A549 (cell line): ENCODE measurements at regions not wholly inside any gene's neighbourhood (a gene's known extent, or its start where the extent isn't known, plus 50 kb on each side); places are given as distances from the start of the nearest gene placed in this dataset.

Experiments
- ATAC-seq, 2 experiments: fragments of 200-7000 bp in 1 of 2; fragments of >200 bp in 1 of 2; cut with Nextera tagmentation in 1 of 2; cut with Tn5 transposase in 1 of 2; 3 replicates each; pipeline versions ENCODE4 v1.8.0 to v1.9.1; 2018 to 2020; ENCODE audit warnings: mild to moderate bottlenecking in 1 of 2, moderate library complexity in 1 of 2
- CTCF ChIA-PET: fragments of 300-600 bp; sonication (Branson Sonifier 250); formaldehyde crosslinking; extraction: SDS; loops from one replicate; lab custom pipeline; 2021; ENCODE audit warnings: antibody characterized with exemption, inconsistent platforms; lab: Yijun Ruan, JAX
- POLR2A ChIA-PET: fragments of 350-600 bp; formaldehyde crosslinking; extraction: SDS; loops from one replicate; lab custom pipeline; 2021; ENCODE audit warnings: antibody characterized with exemption, inconsistent platforms; lab: Yijun Ruan, JAX
- DNase-seq, 2 experiments: peaks; one replicate each; pipeline versions ENCODE4 v3.0.0 to v3.0.0-alpha.2; 2011 to 2016; ENCODE audit warnings: low read depth in 1 of 2, low spot score in 1 of 2
- FAIRE-seq: peaks from 2 replicates; lab custom pipeline; 2011; peaks lifted over from hg19 to GRCh38; lab: Jason Lieb, UNC
- H3K27ac ChIP-seq, 2 experiments: fragments of >200 bp; sonication (Bioruptor Twin); formaldehyde crosslinking; 3 replicates each; pipeline ENCODE4 v1.5.1; 2016 to 2017
- H3K4me1 ChIP-seq: fragments of >200 bp; sonication (Bioruptor Twin); formaldehyde crosslinking; 3 replicates; pipeline ENCODE4 v1.6.1; 2016
- H3K4me2 ChIP-seq: fragments of >200 bp; sonication (Bioruptor Twin); formaldehyde crosslinking; 3 replicates; pipeline ENCODE4 v1.6.1; 2016
- H3K4me3 ChIP-seq: fragments of >200 bp; sonication (Bioruptor Twin); formaldehyde crosslinking; 3 replicates; pipeline ENCODE4 v1.5.1; 2016
- H3K9me3 ChIP-seq: fragments of >200 bp; sonication (Bioruptor Twin); formaldehyde crosslinking; 3 replicates; pipeline ENCODE4 v1.6.1; 2016
- CBX2 ChIP-seq: fragments of 200-600 bp; sonication (generic); IDR thresholded peaks from 2 replicates; pipeline ENCODE4 v1.6.1; 2016; ENCODE audit warnings: low read depth, mild to moderate bottlenecking, borderline replicate concordance
- CBX8 ChIP-seq: fragments of 200-600 bp; sonication (generic); IDR thresholded peaks from 2 replicates; pipeline ENCODE4 v1.6.1; 2016
- CEBPB ChIP-seq, 2 experiments: fragments of >200 bp in 1 of 2; sonication (Bioruptor Twin) in 1 of 2; formaldehyde crosslinking in 1 of 2; IDR thresholded peaks; 2 replicates each; pipeline ENCODE4 v1.6.1; 2012 to 2016
- CHD4 ChIP-seq: fragments of 200-600 bp; sonication (generic); IDR thresholded peaks from 2 replicates; pipeline ENCODE4 v1.6.1; 2016; ENCODE audit warnings: antibody characterized with exemption, mild to moderate bottlenecking, borderline replicate concordance
- EHF ChIP-seq: fragments of 250-450 bp; sonication (Bioruptor Pico); IDR thresholded peaks from 2 replicates; pipeline ENCODE4 v1.5.0; 2020; ENCODE audit warnings: mild to moderate bottlenecking
- FOSL2 ChIP-seq, 2 experiments: fragments of 450-650 bp in 1 of 2; fragments of >200 bp in 1 of 2; sonication (Bioruptor Twin) in 1 of 2; formaldehyde crosslinking; IDR thresholded peaks; 2 replicates each; pipeline versions ENCODE4 v1.5.0 to v1.6.1; 2016 to 2020; ENCODE audit warnings: mild to moderate bottlenecking in 1 of 2, moderate library complexity in 1 of 2
- HMGXB4 ChIP-seq: fragments of 250-450 bp; sonication (Bioruptor Pico); IDR thresholded peaks from 2 replicates; pipeline ENCODE4 v1.5.0; 2021; ENCODE audit warnings: mild to moderate bottlenecking, moderate library complexity, borderline replicate concordance
- HOXA7 ChIP-seq: fragments of 250-450 bp; sonication (Bioruptor Pico); IDR thresholded peaks from 2 replicates; pipeline ENCODE4 v1.5.0; 2020; ENCODE audit warnings: mild to moderate bottlenecking, moderate library complexity
- HOXB5 ChIP-seq: fragments of 250-450 bp; sonication (Bioruptor Pico); IDR thresholded peaks from 2 replicates; pipeline ENCODE4 v1.5.0; 2020; ENCODE audit warnings: mild to moderate bottlenecking, moderate library complexity
- JUN ChIP-seq, 2 experiments: fragments of >200 bp; sonication (Bioruptor Twin); formaldehyde crosslinking; IDR thresholded peaks; 2 replicates in 1 of 2; 3 replicates in 1 of 2; pipeline ENCODE4 v1.6.1; 2016 to 2017
- KDM5A ChIP-seq: fragments of 200-600 bp; sonication (generic); IDR thresholded peaks from 2 replicates; pipeline ENCODE4 v1.6.1; 2016; ENCODE audit warnings: antibody characterized with exemption, mild to moderate bottlenecking
- RARB ChIP-seq: fragments of 250-450 bp; sonication (Bioruptor Pico); IDR thresholded peaks from 2 replicates; pipeline ENCODE4 v1.8.0; 2021; ENCODE audit warnings: mild to moderate bottlenecking, moderate library complexity
- RNF2 ChIP-seq: fragments of 200-600 bp; sonication (generic); IDR thresholded peaks from 2 replicates; pipeline ENCODE4 v1.6.1; 2016; ENCODE audit warnings: low read depth, mild to moderate bottlenecking, antibody characterized with exemption, moderate library complexity, borderline replicate concordance
- SMC3 ChIP-seq: fragments of >200 bp; sonication (Bioruptor Twin); formaldehyde crosslinking; IDR thresholded peaks from 3 replicates; pipeline ENCODE4 v1.6.1; 2018; ENCODE audit warnings: inconsistent platforms
- TFCP2L1 ChIP-seq: fragments of 250-450 bp; sonication (Bioruptor Pico); IDR thresholded peaks from 2 replicates; pipeline ENCODE4 v1.5.0; 2021; ENCODE audit warnings: mild to moderate bottlenecking
- ZC3H11A ChIP-seq: fragments of 450-650 bp; IDR thresholded peaks from 2 replicates; pipeline ENCODE4 v1.6.1; 2014; ENCODE audit warnings: antibody characterized with exemption, mild to moderate bottlenecking
- WGBS: methylation state at CpG from one replicate; pipeline ENCODE4 v1.1.6; 2017; ENCODE audit errors: missing lambda C conversion rate; 5-methylcytosine and 5-hydroxymethylcytosine counted together
- TF ChIP-seq, protein P1 (sequence below): fragments of >200 bp; sonication (Bioruptor Twin); formaldehyde crosslinking; IDR thresholded peaks from 3 replicates; pipeline ENCODE4 v1.5.1; 2016
- TF ChIP-seq, protein P2 (sequence below): fragments of >200 bp; sonication (Bioruptor Twin); formaldehyde crosslinking; IDR thresholded peaks from 2 replicates; pipeline ENCODE4 v1.6.1; 2016
- TF ChIP-seq, protein P3 (sequence below): fragments of 450-650 bp; IDR thresholded peaks from 2 replicates; pipeline ENCODE4 v1.6.1; 2014; ENCODE audit warnings: antibody characterized with exemption

DNA sequence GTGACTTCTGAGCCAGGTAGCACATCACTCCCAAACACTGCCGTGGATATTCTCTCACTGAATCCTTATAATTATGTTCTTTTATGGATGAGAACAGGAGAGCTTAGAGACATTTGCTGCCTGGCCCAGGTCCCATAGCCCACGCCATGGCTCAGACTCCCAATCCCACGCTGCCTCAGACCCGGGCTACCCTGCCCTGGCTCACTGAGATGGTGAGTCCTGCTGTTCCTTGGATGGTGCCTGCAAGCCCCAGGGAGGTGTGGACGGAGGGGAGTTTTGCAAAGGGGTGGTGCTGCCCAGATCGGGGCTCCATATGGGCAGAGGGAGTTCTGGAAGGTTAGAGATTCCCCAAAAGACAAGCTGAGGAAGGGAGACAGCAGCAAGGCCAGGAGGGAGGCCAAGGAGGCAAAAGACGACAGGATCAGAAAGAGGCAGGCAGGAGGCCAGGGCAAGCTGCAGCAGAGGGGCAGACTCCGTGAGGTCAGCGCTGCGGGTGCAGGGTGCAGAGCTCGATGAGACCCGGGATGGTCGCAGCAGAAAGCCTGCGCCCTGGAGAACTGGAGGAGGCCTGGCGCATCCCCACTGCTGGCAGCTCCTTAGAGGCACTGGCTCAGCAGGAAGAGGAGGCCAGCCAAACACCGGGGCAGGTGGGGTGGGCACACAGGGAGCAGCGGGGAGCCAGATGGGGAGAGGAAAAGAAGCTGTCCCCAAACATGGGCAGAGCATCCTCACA lies 95.7 kb upstream of the ALDH1A3 start:
- WGBS, result 66% methylated on average over 17 of the region's 17 CpGs
- no peaks in the 10 kb centered on the region for H3K9me3 ChIP-seq
- ChIA-PET CTCF (interaction anchor here (2.0 to 2.4 kb wide), 2 partner anchors 89 to 112 kb away, joined by 4 to 9 read pairs; no protein-coding TSS in a partner anchor), POLR2A (no interaction called here)
- no peak overlapping the region for H3K4me2 ChIP-seq
- DNase-seq (no peak), ATAC-seq (no peak), FAIRE-seq (no peak)
- TF ChIP-seq CBX2, result no peak
- TF ChIP-seq HMGXB4 (CRISPR knock-in tag), result no peak
- no peak for TF ChIP-seq JUN (IDR thresholded peaks at IDR 0.05)
- TF ChIP-seq, protein P1, sequence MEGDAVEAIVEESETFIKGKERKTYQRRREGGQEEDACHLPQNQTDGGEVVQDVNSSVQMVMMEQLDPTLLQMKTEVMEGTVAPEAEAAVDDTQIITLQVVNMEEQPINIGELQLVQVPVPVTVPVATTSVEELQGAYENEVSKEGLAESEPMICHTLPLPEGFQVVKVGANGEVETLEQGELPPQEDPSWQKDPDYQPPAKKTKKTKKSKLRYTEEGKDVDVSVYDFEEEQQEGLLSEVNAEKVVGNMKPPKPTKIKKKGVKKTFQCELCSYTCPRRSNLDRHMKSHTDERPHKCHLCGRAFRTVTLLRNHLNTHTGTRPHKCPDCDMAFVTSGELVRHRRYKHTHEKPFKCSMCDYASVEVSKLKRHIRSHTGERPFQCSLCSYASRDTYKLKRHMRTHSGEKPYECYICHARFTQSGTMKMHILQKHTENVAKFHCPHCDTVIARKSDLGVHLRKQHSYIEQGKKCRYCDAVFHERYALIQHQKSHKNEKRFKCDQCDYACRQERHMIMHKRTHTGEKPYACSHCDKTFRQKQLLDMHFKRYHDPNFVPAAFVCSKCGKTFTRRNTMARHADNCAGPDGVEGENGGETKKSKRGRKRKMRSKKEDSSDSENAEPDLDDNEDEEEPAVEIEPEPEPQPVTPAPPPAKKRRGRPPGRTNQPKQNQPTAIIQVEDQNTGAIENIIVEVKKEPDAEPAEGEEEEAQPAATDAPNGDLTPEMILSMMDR, result no peak
- TF ChIP-seq TFCP2L1 (CRISPR knock-in tag), result no peak
- no peak for TF ChIP-seq CHD4
- no peak for TF ChIP-seq HOXA7 (CRISPR knock-in tag)
- no peak for TF ChIP-seq CEBPB (IDR thresholded peaks at IDR 0.05)
- no peak overlapping the region for H3K4me3 ChIP-seq
- no peak overlapping the region for H3K27ac ChIP-seq
- H3K4me1 ChIP-seq, result no peaks in the 10 kb centered on the region

GRCh38 chr15:100784493-100785180 lies 95.0 kb upstream of the ALDH1A3 start:
- FAIRE-seq (peak; percentile 23), DNase-seq (no peak), ATAC-seq (no peak)
- Histone ChIP-seq H3K27ac (no peak overlapping the region), H3K4me1 (no peaks in the 10 kb centered on the region), H3K4me2 (no peak overlapping the region), H3K4me3 (no peak overlapping the region), H3K9me3 (no peaks in the 10 kb centered on the region)
- TF ChIP-seq CBX8 (no peak), EHF (CRISPR knock-in tag) (no peak), HOXA7 (CRISPR knock-in tag) (no peak), HOXB5 (CRISPR knock-in tag) (no peak), SMC3 (no peak), ZC3H11A (no peak), RARB (CRISPR knock-in tag) (no peak), FOSL2 (IDR thresholded peaks at IDR 0.05) (no peak), FOSL2 (CRISPR knock-in tag; IDR thresholded peaks at IDR 0.05) (no peak), KDM5A (no peak), RNF2 (no peak)
- TF ChIP-seq, protein P2, sequence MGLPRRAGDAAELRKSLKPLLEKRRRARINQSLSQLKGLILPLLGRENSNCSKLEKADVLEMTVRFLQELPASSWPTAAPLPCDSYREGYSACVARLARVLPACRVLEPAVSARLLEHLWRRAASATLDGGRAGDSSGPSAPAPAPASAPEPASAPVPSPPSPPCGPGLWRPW, result no peak
- TF ChIP-seq, protein P3, sequence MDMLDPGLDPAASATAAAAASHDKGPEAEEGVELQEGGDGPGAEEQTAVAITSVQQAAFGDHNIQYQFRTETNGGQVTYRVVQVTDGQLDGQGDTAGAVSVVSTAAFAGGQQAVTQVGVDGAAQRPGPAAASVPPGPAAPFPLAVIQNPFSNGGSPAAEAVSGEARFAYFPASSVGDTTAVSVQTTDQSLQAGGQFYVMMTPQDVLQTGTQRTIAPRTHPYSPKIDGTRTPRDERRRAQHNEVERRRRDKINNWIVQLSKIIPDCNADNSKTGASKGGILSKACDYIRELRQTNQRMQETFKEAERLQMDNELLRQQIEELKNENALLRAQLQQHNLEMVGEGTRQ, result no peak
- WGBS, result 76% methylated on average over 10 of the region's 10 CpGs
- CTCF ChIA-PET, result interaction anchor here (1.0 to 2.4 kb wide), 2 partner anchors 9 to 112 kb away, joined by 3 to 9 read pairs; no protein-coding TSS in a partner anchor
- POLR2A ChIA-PET, result no interaction called here
